Prostate gland (tissue), 2 donors: ENCODE measurements at regions not wholly inside any gene's neighbourhood (a gene's known extent, or its start where the extent isn't known, plus 50 kb on each side); places are given as distances from the start of the nearest gene placed in this dataset.

Experiments
- CTCF ChIP-seq, 4 experiments: fragments of 200-600 bp in 2 of 4; fragments of 450-650 bp in 2 of 4; sonication (generic) in 2 of 4; IDR thresholded peaks; 1 replicate in 3 of 4; 2 replicates in 1 of 4; pipeline ENCODE4 v1.5.1; 2016 to 2019; ENCODE audit warnings: antibody characterized with exemption in 4 of 4, mild to moderate bottlenecking in 2 of 4, moderate library complexity in 2 of 4
- POLR2A ChIP-seq: fragments of 450-650 bp; IDR thresholded peaks from one replicate; pipeline ENCODE4 v1.6.1; 2016; ENCODE audit warnings: antibody characterized with exemption, mild to moderate bottlenecking
- POLR2AphosphoS5 ChIP-seq: sonication (generic); formaldehyde crosslinking; IDR thresholded peaks from one replicate; pipeline ENCODE4 v1.6.1; 2017; ENCODE audit warnings: antibody characterized with exemption

GRCh38 chrX:26558719-26559386 is 342.9 kb downstream of the MAGEB5 start:
- no peak for TF ChIP-seq POLR2AphosphoS5
- TF ChIP-seq CTCF (IDR thresholded peaks at IDR 0.05): no peak
- no peak for TF ChIP-seq POLR2A
